ENCODE measurements at regions not wholly inside any gene's neighbourhood (a gene's known extent, or its start where the extent isn't known, plus 50 kb on each side); places are given as distances from the start of the nearest gene placed in this dataset.

- no peaks in the 10 kb centered on the region for H4K20me1 ChIP-seq (ENCODE audit: low read depth)
- Mint-ChIP-seq H3K4me1 (no peaks in the 10 kb centered on the region), H3K36me3 (no peaks in the 10 kb centered on the region), H3K9me3 (peaks cover 2% of the 10 kb centered on the region), H3K27ac (no peak overlapping the region), H3K27me3 (ENCODE audit: insufficient read depth, low read depth) (no peaks in the 10 kb centered on the region), H3K4me3 (no peak overlapping the region)
- no peaks in the 10 kb centered on the region for H3K27me3 ChIP-seq
- no peak overlapping the region for H3K4me2 ChIP-seq
- no peak for DNase-seq (ENCODE audit: low spot score)
- H3K4me1 ChIP-seq = no peaks in the 10 kb centered on the region
- H3K9ac ChIP-seq = no peak overlapping the region
- H2AFZ ChIP-seq (replicated peaks) = no peak overlapping the region
- H3K79me2 ChIP-seq (ENCODE audit: low read depth) = no peaks in the 10 kb centered on the region
- H3F3A ChIP-seq (ENCODE audit: low read depth) = no peaks in the 10 kb centered on the region
- H3K4me3 ChIP-seq = no peak overlapping the region
- TF ChIP-seq EZH2phosphoT487 (IDR thresholded peaks at IDR 0.05) (no peak), EZH2 (IDR thresholded peaks at IDR 0.05) (no peak)
- TF ChIP-seq, protein P1, sequence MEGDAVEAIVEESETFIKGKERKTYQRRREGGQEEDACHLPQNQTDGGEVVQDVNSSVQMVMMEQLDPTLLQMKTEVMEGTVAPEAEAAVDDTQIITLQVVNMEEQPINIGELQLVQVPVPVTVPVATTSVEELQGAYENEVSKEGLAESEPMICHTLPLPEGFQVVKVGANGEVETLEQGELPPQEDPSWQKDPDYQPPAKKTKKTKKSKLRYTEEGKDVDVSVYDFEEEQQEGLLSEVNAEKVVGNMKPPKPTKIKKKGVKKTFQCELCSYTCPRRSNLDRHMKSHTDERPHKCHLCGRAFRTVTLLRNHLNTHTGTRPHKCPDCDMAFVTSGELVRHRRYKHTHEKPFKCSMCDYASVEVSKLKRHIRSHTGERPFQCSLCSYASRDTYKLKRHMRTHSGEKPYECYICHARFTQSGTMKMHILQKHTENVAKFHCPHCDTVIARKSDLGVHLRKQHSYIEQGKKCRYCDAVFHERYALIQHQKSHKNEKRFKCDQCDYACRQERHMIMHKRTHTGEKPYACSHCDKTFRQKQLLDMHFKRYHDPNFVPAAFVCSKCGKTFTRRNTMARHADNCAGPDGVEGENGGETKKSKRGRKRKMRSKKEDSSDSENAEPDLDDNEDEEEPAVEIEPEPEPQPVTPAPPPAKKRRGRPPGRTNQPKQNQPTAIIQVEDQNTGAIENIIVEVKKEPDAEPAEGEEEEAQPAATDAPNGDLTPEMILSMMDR (IDR thresholded peaks at IDR 0.05) = no peak
- H3K9me3 ChIP-seq (ENCODE audit: low read depth) = no peaks in the 10 kb centered on the region
- no peak overlapping the region for H3K27ac ChIP-seq
- H3K36me3 ChIP-seq = no peaks in the 10 kb centered on the region
Measured at GRCh38 chrX:45683914-45684313, 483.2 kb upstream of the DIPK2B start.

- Mint-ChIP-seq H3K27me3 (ENCODE audit: insufficient read depth, low read depth) (no peaks in the 10 kb centered on the region), H3K9me3 (peaks cover 2% of the 10 kb centered on the region)
Measured at GRCh38 chrX:45681891-45682290, 481.2 kb upstream of the DIPK2B start.

GRCh38 chrX:45669715-45670340 lies 469.2 kb upstream of the DIPK2B start:
- H3K27me3 Mint-ChIP-seq (ENCODE audit: insufficient read depth, low read depth) = no peaks in the 10 kb centered on the region
- H4K20me1 ChIP-seq (ENCODE audit: low read depth) = no peaks in the 10 kb centered on the region
- H3K9me3 ChIP-seq (ENCODE audit: low read depth) = no peaks in the 10 kb centered on the region
- H3K9ac ChIP-seq = no peak overlapping the region
- TF ChIP-seq EZH2phosphoT487 (IDR thresholded peaks at IDR 0.05) (no peak), EZH2 (IDR thresholded peaks at IDR 0.05) (no peak)
- TF ChIP-seq, protein P1 (IDR thresholded peaks at IDR 0.05) = no peak
- H3K9me3 Mint-ChIP-seq = peaks cover 2% of the 10 kb centered on the region
- H3K36me3 Mint-ChIP-seq = no peaks in the 10 kb centered on the region
- peaks cover 5% of the 10 kb centered on the region for H3K4me1 Mint-ChIP-seq
- H2AFZ ChIP-seq (replicated peaks) = no peak overlapping the region
- no peak overlapping the region for H3K4me2 ChIP-seq
- no peaks in the 10 kb centered on the region for H3K36me3 ChIP-seq
- H3K4me1 ChIP-seq = no peaks in the 10 kb centered on the region
- no peaks in the 10 kb centered on the region for H3K79me2 ChIP-seq (ENCODE audit: low read depth)
- H3K27me3 ChIP-seq = no peaks in the 10 kb centered on the region
- H3K27ac ChIP-seq = no peak overlapping the region
- H3F3A ChIP-seq (ENCODE audit: low read depth) = no peaks in the 10 kb centered on the region
- no peak overlapping the region for H3K4me3 ChIP-seq
- no peak for DNase-seq (ENCODE audit: low spot score)
- no peak overlapping the region for H3K4me3 Mint-ChIP-seq
- no peak overlapping the region for H3K27ac Mint-ChIP-seq

More at GRCh38 chrX:45681891-45682290, 481.2 kb upstream of the DIPK2B start:
- Histone ChIP-seq H3K27ac (no peak overlapping the region), H3K9ac (no peak overlapping the region), H3K4me1 (no peaks in the 10 kb centered on the region), H3K9me3 (ENCODE audit: low read depth) (no peaks in the 10 kb centered on the region), H3K27me3 (no peaks in the 10 kb centered on the region), H3F3A (ENCODE audit: low read depth) (no peaks in the 10 kb centered on the region), H4K20me1 (ENCODE audit: low read depth) (no peaks in the 10 kb centered on the region), H2AFZ (replicated peaks) (no peak overlapping the region), H3K4me2 (no peak overlapping the region), H3K4me3 (no peak overlapping the region), H3K36me3 (no peaks in the 10 kb centered on the region), H3K79me2 (ENCODE audit: low read depth) (no peaks in the 10 kb centered on the region)
- no peak for DNase-seq (ENCODE audit: low spot score)
- no peaks in the 10 kb centered on the region for H3K4me1 Mint-ChIP-seq
- no peak overlapping the region for H3K27ac Mint-ChIP-seq
- H3K36me3 Mint-ChIP-seq = no peaks in the 10 kb centered on the region
- H3K4me3 Mint-ChIP-seq = no peak overlapping the region
- no peak for TF ChIP-seq EZH2 (IDR thresholded peaks at IDR 0.05)
- no peak for TF ChIP-seq EZH2phosphoT487 (IDR thresholded peaks at IDR 0.05)
- TF ChIP-seq, protein P1 (IDR thresholded peaks at IDR 0.05) = no peak

All from neural progenitor cell (in vitro differentiated cells).